ENCODE measurements at regions not wholly inside any gene's neighbourhood (a gene's known extent, or its start where the extent isn't known, plus 50 kb on each side); places are given as distances from the start of the nearest gene placed in this dataset.
"Not testable (repeated sequence)": the region's sequence is repeated elsewhere in the genome, so short reads cannot be mapped to it uniquely, and the experiment has no call there.

DNA sequence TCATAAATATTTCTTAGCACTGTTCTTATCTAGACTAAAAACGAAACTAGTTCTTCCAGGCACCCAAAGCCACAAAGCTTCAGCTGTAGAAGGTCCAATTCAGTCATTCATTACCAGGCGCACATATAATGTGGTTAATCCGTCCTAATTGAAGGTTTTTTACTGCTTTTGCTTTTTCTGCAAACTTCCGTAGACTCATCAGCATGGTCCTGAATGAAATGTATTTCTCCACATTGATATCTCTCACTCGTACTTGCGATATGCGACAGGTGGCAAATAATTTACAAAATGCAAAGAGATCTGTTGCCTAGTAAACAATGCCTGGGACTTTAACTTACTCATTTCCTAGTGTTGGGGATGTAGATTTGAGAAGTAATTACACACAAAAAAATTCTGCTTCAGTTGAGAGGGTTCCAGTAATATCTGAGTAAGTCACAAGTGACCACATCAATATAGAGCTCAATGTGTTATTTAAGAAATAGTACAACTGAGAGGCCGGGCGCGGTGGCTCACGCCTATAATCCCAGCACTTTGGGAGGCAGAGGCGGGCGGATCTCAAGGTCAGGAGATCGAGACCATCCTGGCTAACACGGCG, 75.0 kb upstream of the MBNL1 start:
- peak in 1 of 2 donors; percentile 21 for DNase-seq (ENCODE audit: low read depth in 2 of 2)

DNA sequence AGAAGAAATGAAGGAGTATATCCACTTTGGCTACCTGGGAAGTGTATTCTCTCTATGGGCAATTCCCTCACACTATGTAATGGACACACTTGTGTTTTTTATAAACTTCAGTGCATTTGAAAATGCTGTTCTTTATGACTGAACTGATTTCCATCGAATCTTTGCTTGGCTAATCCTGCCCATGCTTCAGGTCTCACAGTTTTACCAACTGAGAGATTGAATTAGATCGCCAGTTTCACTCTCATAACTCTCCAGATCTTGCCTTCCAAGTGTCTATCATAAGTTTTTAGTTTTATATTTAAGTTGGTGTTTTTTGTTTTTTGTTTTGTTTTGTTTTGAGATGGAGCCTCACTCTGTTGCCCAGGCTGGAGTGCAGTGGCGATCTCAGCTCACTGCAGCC, 73.5 kb upstream of the MBNL1 start:
- no peak for DNase-seq (ENCODE audit: low read depth in 2 of 2)

DNA sequence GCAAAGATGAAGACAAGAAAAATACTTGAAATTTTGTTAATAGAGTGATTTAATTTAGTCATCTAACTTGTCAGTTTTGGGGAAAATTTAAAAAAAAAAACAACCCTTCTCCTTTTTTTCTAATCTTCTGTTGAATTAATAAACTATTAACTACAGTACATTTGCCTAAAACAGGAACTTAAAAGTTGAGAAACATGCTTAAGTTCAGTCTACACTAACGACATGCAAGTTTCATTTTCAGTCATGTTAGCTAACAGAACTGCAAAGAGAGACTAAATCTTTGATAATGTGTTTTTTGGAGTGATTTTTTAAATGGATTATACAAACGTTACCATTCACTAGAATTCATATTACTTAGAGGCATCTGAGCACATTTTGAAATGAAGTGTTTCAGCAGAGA, 71.9 kb upstream of the MBNL1 start:
- DNase-seq (ENCODE audit: low read depth in 2 of 2), result no peak

DNA sequence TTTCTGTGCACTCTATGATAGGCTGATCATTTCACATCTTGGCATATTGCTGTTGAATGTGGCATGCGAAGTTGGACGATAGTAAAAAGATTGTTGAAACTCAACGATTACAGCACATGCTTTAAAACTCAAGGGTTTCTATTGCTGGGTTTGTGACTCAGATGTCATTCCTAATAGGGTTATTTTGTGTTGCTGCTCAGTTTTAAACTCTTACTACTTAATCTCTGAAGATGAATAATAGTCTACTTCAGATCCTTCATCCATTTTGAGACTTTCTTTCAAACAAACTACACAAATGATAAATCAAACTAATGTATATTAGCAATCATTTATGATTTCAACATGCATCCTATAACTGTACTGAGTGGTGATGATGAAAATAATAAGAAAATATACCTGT, 71.3 kb upstream of the MBNL1 start:
- DNase-seq (ENCODE audit: low read depth in 2 of 2), result no peak

DNA sequence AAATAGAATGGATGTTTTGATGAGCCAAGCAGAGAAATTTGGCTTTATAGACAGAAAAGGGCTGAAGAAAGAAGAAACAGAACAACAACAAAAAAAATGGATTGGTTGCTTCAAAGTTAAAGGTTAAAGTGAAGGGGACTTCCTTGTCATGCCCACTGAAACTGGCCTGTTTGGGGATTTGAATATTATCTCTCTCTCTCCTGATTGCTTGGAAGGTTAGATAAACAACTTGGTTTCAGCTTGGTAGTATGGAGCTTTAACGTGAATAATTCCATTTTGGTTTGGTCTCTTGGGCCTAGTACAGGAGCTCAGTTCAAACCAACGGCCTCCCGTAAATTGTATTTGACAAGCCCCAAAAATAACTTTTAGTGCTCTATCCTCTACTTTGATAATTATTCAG, 70.8 kb upstream of the MBNL1 start:
- DNase-seq (ENCODE audit: low read depth in 2 of 2), result no peak

DNA sequence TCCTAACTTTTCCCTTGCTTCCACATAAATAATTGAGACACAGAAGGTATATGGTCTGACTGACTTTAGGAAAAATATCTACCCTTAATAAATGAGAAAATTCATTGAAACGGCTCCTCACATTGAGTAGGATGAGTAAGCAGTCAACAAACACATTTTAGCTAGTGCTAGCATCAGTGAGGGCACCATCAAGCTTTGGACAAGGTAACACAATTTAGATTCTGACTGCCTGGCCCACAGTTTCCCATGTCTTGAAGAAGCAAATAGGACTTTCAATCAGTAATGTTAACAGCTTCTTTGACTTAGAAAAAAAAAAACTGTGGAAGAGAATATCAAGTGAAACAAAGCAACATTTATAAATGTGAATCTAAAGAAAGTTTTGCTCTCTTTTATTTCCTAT, 70.1 kb upstream of the MBNL1 start:
- no peak for DNase-seq (ENCODE audit: low read depth in 2 of 2)

DNA sequence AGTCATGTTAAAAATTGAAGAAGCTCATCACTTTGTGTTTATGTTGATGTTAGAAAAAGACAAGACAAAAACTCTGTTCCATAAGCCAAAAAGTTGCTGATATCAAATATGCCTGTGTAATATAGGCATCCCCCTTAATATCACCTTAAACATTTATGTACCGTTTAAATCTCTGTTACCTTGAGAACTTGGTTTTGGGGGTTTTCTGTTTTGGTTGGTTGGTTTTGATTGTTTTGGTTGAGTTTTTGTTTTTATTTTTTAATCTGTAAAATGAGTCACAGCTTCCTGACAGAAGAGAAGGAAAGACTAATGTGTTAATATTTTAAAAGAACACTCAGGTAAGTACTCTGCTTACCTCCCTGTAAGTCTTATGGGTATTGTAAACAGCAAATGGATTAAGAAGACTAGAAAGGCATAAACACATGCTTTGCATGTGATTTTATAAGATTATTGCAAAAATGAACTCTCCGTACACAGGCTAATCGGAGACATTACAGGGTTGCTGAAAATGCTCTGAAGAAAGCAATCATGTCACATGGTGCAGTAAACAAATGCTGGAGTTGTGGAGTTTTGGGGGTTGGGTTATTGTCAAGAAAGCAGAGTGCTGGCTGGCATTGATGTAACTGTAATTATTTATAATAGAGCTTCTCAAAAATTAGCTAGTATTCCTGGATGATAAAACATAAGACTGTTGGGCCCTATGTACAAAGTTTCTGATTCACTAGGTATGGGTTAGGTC, 69.5 kb upstream of the MBNL1 start:
- no peak for DNase-seq (ENCODE audit: low read depth in 2 of 2)

DNA sequence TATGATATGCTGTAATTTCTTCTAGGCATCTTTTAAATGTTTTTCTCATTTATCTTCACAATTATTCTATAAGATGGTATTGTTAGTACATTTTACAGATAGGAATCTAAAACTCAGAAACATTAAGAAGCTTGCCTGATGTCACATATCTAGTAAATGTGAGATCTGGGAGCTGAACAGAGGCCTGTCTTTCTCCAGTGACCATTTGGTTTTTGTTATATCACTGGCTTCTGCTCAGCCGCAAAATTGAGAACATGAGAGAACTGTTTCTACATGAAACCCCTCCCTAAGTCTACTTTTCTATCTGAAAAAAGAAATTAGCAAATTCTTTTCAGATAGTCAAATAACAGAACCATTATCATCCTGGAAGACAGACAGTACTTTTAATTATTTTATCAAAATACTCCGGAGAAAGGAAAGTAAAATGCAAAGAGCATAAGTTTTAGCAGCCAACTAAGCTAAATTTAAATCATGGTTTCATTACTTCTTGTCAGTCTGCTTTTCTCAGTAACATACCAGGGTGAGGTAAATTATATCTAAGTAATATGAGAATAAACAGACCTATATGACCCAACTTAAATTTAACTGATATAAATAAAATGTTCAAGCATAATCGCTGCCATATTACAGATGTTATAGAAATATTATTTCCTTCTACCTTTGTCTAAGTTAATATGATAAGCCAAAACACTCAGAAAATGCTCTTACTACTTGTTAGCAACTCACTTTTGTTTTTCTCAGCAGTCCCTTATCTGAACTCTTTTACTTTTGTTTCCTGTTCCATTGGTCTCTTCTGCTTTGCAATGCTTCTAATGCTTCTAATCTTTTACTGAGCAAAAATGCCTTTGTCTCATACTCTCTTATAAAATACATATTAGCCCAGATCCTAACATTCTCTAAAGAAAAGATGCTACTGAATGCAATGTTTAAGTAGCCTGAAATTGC, 68.0 kb upstream of the MBNL1 start:
- no peak for DNase-seq (ENCODE audit: low read depth in 2 of 2)

DNA sequence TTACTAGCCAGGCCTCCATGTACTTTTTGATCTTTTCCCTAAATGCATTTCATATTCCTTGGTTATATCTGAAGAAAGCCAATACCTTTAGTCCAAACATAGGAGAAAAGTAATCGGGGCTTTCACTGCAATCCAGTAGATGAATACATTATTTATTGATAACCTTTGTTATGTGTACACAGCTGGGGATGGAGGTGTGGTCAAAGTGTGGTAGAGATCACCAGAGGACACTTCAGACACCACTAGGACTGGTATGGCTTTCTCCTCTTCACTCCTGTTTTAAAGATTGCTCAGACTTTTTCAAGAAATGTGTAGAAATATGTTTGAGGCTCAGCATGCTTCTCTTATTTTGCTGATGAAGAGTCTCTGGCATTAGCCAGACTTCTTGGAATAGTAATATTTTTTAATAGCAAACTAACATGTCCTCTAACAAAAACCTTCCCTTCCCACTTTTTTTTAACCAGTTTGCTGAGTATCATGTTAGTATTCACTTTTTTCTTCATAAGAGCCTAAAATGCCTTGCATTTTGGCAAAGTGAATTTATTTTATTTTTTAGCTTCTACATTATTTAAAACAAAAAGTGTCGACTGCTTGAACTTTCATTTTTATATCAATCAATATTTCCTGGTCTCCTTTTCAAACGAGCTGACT, 65.6 kb upstream of the MBNL1 start:
- no peak for DNase-seq (ENCODE audit: low read depth in 2 of 2)

GRCh38 chr3:152203652-152204051, 65.1 kb upstream of the MBNL1 start:
- DNase-seq (ENCODE audit: low read depth in 2 of 2), result no peak

- DNase-seq (ENCODE audit: low read depth in 2 of 2), result no peak
Measured at GRCh38 chr3:152204218-152204617, 64.5 kb upstream of the MBNL1 start.

GRCh38 chr3:152205097-152205593, 63.6 kb upstream of the MBNL1 start:
- no peak for DNase-seq (ENCODE audit: low read depth in 2 of 2)

DNA sequence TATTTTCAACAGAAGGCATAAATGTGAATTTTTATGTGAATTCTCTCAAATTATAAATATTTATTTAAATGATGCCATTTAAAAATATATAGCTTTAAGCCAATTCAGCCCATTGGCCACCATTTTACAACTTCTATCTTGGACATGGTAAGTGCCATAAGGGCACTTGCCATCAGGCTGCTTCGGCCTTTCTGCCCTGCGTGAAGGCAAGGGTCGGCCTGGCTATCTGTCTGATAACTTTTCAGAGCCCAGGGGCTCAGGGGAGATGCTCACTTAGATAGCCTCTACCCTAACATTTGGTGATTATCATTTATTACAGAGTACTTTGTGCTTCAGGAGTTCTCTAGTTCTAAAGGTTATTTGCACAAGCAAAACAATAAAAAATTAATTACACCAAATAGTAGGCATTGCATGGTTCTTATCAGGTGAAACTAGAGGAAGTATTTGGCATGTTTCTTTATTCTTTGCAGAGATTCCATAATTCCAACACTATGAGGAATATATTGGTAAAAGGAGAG, 62.4 kb upstream of the MBNL1 start:
- DNase-seq (ENCODE audit: low read depth in 2 of 2), result no peak

DNA sequence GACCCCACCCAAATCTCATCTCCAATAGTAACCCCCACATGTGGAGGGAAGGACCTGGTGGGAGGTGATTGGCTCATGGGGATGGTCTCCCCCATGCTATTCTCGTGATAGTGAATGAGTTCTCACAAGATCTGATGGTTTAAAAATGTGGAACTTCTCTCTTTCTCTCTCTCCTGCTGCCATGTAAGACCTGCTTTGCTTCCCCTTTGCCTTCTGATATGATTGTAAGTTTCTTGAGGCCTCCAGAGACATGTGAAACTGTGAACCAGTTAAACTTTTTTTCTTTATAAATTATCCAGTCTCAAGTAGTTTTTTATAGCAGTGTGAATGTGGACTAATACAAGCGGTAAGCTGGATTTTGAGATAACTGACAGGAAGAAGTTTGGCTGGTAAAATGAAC, 60.3 kb upstream of the MBNL1 start:
- no peak for DNase-seq (ENCODE audit: low read depth in 2 of 2)

DNA sequence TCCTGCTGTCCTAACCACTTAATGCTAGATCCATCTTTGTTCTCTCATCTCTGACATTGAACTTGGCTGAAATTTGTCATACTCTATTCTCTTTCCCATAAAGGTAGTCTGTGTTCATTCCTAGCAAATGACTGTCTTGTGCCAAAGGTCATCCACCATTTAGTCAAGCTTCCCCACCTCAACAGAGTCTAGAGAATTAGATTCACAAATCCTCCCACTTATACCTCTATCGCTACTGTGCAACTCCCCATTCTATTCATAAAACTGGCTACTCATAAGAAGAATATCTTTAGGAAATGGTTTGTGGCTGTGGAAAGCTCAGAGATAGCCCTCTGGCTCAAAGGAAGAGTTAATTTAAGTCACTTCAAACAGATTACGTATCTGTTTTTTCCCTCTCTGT, 59.7 kb upstream of the MBNL1 start:
- no peak for DNase-seq (ENCODE audit: low read depth in 2 of 2)

DNA sequence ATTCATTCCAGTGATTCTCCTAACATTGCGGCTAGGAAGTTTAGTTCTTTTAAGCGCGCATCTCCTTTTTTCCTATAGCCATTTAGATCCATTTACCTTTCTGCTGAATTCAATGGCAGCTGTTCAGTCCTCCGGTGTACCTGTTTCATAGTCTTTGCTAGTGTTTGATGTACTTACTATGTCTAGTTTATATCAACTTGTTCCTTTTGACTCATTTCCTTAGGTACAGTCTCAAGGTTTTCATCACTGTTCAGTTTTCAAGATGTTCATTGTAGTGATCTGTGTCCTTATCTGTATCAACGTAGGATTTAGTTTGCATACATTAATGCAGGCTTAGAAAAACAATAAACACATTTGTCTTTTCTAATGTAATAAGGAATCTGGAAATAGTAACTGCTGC, 59.0 kb upstream of the MBNL1 start:
- no peak for DNase-seq (ENCODE audit: low read depth in 2 of 2)

- no peak for DNase-seq (ENCODE audit: low read depth in 2 of 2)
Measured at GRCh38 chr3:152210697-152211096, 58.0 kb upstream of the MBNL1 start.

DNA sequence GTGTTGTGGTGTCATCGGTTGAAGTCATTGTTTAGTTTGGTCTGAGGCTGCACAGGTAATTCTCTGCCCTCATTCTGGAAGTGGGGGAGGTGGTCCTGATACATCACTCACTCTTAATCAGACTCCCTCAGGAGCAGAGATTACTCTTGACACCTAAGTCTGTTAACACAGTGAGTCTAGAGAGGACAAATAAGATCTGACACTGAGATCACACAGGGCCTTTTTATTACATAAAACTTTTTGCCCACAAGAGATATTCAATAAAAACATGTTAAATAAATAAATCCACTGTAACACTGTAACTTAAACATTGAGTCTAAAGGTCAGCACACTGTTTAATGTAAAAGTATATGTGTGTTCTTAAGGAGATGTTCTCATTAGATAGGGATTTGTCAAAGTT, 57.1 kb upstream of the MBNL1 start:
- no peak for DNase-seq (ENCODE audit: low read depth in 2 of 2)

- no peak for DNase-seq (ENCODE audit: low read depth in 2 of 2)
Measured at GRCh38 chr3:152213203-152213602, 55.5 kb upstream of the MBNL1 start.

GRCh38 chr3:152213938-152214337, 54.8 kb upstream of the MBNL1 start:
- no peak for DNase-seq (ENCODE audit: low read depth in 2 of 2)

DNA sequence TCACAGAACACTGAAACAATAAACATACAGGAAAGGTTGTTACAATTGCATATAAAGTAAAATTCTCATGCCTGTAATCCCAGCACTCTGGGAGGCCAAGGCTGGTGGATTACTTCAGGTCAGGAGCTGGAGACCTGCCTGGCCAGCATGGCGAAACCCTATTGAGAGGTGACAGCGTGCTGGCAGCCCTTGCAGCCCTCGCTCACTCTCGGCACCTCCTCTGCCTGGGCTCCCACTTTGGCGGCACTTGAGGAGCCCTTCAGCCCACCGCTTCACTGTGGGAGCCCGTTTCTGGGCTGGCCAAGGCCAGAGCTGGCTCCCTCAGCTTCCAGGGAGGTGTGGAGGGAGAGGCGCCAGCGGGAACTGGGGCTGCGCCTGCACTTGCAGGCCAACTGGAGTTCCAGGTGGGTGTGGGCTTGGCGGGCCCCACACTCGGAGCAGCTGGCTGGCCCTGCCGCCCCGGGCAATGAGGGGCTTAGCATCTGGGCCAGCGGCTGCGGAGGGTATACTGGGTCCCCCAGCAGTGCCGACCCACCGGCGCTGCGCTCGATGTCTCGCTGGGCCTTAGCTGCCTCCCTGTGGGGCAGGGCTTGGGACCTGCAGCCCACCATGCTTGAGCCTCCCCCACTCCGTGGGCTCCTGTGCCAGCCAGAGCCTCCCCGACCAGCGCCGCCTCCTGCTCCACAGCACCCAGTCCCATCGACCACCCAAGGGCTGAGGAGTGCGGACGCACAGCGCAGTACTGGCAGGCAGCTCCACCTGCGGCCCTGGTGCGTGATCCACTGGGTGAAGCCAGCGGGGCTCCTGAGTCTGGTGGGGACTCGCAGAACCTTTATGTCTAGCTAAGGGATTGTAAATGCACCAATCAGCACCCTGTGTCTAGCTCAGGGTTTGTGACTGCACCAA, 51.5 kb upstream of the MBNL1 start:
- DNase-seq (ENCODE audit: low read depth in 2 of 2), result not testable (repeated sequence)

All from stimulated activated CD4-positive, alpha-beta T cell treated with anti-CD3 and anti-CD28 coated beads, Interleukin-15, amount 100 ng/mL, for 48 hours (primary cell).